AG08396 (cell line): ENCODE measurements at regions not wholly inside any gene's neighbourhood (a gene's known extent, or its start where the extent isn't known, plus 50 kb on each side); places are given as distances from the start of the nearest gene placed in this dataset.

Source experiments
- DNase-seq: peaks from one replicate; pipeline ENCODE4 v3.0.0; 2012; ENCODE audit warnings: low spot score, mixed read lengths

DNA sequence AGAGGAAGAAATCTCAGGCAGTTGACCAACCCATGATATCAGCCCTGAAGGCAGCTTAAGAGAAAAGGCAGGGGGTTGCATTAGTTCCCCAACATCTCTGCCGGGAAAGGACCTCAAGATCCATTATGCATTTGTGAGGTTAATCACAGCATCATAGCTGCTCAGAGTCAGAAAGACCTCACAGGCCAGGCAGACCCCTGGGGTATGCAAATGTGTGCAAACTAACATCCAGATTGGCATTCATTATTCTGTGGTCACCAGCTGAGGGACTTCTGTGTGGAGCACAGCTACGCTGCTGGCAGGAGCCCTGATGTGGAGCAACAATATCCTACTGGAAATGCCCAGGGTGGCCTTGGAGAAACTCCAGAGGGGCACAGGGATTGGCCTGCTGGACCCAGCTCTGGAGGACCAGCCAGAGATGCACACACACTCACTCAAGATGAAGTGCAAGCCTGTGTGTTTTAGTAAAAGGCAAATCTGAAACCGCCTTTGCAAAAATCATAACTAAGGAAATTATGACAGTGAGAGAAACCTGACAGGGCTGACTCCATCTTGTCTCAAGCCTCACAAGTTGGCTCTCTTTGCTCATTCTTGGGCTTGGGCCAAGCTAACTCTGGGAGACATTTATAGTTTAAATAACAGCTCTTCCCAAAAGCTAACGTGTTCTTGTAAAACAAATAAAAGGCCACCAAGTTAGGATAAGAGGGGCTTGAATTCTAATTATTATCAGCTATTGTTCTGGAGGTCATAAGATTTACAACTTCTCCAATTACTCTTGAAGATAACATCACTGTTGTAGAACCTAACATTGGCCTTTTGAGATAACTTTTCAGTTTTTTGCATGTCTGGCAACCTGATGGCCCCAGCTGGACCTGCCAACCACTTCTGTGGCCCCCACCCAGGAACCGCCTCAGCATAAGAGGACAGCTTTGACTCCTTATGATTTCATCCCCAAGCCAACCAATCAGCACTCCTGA lies 257.1 kb downstream of the UACA start:
- DNase-seq, result no peak

DNA sequence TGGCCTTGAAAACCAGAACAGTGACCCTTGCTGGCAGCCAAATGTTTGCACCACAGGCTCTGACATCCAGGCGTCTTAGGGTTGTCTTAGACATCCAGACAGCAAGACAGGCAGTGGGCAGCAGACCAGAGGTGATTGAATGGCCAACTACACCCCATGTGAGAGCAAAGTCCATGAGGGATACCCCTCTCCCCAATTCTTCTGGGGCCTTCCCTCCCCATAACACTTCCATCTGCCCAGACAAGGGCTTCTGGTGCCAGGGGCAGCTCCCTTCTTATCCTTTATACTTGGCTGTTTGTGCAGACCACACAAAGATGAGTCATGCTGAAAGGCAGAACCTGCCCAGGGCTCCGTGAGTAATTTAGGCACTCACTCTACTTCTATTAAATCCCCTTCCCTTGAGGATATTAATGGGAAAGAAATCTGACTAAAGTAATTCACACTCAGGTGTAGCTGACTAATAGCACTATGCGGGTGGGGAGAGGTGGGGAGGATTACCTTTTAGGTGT lies 257.9 kb downstream of the UACA start:
- peak; percentile 80 for DNase-seq

DNA sequence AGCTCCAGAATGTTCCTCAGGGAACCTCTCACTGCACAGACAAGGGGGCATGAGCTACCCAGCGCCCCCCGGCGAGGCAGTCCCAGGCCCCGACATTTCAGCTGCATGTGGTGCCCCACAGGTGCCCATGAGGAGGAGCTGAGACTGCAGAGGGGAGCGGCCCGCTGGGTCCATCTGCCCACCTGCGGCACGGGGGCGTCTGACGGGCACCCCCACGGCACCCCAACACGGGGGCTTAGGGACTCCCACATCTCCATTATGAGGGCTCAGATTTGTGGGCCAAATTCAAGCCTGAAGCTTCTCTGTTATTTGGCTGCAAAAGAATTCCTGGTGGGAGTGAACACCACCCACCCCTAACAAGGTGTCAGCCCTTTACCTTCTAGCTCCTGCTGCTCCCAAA lies 258.4 kb downstream of the UACA start:
- DNase-seq, result no peak

DNA sequence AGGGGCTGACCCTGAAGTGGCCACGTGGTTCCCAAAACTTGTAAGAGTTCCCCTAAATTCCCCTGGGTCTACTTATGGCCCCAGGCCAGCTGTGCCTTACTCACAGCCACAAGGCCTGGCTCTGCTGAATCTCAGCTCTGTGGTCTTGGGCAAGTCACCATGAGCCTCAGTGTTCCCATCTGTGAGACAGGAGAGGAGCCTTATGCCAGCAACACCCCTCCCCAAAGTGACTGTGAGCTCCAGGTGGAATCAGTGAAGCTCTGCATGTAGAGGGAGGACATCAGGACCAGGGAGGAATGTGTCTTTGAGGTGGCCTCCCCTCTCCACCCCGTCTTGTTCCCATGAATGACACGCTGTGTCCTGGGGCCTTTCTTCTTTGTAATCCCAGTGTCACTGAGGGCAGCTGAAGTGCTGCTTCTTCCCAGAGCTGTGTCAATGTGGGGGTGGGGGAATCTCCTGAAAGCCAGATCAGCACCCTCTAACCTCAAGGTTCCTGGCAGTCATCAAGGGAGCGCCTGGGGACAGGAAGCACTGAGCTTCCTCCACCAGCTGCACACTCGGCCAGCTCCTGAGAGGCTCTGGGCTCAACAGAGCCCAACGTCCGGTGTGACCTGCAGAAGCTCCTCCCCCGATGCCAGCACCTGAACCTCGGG lies 258.9 kb downstream of the UACA start:
- DNase-seq, result no peak

DNA sequence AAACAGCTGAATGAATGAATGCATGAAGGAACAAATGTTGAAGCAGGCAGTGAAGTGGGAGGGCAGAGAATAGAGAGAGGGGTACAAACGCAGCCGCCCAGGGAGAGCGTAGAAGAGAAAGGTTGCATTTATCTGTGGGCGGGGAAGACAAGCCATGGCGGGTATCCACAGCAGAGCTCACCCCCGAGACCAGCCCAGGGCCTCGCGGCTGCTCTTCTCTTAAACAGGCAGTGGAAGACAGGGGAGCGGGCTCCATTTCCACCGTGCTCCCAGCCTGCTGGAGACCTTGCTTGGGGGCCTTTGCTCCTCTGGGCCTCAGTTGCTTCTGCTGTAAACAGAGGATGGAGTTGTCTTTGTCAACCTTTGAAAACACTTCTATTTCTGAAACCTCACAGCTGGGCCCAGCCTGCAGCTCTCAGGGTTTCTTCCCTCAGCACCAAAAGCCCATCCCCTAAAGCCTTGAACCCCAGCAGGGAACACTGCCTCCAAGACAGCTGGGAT lies 259.5 kb downstream of the UACA start:
- DNase-seq, result no peak

DNA sequence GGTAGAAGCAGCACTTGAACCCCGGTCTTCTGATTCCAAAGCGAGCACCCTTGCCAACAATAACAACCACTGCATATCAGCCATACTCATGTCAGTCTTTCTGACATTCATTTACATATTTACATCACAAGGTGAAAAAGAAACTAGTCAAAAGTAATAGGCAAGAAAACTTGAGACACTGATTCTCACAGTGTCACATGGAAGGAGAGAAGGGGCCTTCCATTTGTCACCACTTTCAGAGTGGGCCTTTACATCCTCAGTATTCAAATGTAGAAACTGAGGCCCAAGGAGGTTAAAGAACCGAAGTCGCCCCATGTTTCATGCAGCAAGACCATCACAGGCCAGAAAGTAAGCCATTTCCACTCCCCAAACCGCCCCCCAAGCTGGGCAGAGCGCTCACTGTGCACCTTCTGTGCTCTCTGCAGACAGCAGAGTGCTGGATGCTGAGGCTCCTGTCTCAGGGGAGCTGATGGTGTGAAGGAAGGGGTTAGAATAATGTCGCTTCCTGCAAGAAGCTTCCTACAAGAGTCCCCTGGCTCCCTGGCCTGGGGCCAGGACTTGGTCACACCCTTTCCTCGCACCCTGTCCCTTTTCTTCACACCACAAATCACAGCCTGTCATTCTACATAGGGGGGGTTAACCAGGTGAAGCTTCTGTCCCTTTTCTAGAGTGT lies 260.1 kb downstream of the UACA start:
- no peak for DNase-seq

DNA sequence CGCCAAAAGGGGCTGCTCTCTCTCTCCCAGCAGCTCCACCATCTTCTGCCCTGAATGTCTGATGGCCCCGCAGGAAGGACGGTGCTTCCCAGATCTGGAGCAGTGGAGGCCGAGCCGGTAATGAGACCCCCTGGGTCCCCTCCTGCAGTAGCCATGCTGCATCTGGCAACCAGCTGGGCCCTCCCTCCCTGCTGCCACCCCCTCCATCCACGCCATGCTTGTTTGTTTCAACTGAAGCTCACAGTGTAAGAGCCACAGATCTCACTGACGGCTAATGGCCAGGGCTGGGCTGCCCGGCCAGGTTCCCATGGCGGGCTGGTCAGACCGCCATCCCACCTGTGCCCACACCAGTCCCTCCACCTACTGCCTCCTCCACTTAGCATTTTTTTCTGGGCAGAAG lies 260.8 kb downstream of the UACA start:
- no peak for DNase-seq

DNA sequence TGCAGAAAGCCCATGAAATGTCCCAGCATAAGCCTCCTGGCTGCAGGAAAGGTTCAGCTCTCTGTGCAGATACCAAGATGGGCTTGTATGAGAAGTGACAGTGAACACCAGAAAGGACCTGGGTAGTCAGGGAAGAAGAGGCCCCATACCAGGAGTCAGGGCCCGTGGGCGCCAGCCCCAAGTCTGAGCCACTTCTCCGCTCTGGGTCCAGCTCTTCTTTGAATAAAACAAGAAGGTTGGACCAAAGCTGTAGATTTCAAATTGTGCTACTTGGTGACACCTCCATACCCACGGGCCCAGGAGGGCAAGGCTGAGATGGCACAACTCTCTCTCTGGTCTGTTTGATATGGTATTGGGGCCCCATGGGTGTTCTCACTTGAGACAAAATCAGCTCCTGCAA lies 261.5 kb downstream of the UACA start:
- no peak for DNase-seq

DNA sequence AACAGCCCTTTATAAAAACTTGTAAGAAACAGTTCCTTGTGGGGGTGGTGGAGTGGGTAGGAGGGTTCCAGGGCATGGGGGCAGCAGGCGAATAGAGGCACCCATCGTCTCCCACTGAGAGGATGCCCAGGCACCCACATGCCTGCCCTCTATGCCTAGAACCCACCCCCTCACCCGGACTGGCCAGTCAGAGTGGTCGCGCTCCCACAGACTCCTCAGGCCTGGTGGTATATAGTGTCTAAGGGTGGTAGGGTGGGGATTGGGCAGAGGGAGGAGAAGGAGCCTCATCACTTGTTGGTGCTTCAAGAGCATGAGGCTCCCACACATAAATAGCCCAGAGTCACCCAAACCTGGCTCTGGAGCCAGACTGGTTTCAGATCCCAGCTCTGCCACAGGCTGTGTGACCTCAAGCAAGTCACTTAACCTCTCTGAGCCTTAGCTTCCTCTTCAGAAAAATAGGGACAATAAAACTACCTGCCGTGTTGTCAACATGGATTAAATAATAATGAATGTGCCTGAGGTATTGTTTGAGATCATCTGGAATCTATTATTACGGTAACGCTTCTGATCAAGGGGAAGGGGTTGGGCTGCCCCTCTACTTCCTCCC lies 262.1 kb downstream of the UACA start:
- no peak for DNase-seq

DNA sequence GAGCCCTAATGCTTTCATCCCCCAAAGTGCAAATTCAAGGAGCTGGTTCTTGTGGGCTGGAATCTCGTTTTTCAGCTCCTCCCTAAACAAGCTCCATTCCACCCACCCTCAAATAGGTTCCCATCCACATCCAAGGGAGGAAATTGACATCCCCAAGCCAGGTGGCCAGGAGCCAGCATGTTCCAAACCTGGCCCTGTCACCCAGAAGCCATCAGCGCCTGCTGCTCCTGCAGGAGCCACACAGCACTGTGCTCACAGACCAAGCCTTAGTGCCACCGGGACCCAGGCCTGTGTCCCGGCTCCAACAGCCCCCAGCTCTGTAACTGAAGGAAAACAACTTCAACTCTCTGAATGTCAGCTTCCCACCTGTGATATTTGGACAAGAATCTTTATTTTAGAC lies 263.6 kb downstream of the UACA start:
- DNase-seq, result no peak

DNA sequence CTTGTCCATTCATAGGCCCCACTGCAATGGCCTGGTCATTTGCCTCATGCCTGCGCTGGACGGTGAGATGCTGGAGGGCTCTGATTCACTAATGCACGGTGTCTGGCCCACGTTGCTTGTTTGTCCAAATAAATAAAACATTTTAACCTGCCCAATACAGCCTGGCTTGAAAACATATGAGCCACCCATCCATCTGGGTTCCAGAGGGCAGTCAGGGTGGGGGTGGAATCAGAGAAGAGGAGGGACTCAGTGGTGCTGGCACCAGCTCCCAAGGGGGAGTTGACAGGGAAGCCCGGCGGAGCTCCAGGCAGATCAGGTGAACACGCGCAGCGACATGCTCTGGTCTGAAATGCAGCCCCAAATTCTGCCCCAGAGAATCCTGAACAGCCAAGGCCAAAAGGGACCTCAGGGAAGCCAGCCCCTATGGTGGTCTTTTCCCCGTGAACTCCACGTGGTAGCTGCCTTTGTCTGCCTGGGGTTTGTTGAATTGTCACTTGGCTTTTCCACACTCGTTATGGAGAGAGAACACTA lies 265.2 kb downstream of the UACA start:
- DNase-seq, result no peak

DNA sequence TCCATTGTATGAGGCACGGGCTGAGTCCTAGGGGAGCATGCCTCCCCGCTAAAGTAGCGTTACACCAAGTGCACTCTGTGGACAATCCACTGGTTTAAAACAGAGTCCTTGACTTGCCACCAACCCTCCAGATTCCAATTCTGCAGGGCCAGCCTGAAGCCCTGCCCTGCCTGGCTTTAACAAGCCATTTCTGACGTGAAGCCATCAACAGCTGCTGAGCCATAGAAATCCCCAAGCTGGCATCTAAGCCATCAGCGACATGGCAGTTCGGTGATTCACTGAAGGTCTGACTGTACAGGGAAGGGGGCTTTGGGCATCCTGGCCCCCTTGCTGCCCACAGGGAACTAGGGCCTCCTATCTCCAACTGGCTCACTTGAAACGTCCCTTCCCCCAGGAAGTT lies 265.7 kb downstream of the UACA start:
- no peak for DNase-seq

DNA sequence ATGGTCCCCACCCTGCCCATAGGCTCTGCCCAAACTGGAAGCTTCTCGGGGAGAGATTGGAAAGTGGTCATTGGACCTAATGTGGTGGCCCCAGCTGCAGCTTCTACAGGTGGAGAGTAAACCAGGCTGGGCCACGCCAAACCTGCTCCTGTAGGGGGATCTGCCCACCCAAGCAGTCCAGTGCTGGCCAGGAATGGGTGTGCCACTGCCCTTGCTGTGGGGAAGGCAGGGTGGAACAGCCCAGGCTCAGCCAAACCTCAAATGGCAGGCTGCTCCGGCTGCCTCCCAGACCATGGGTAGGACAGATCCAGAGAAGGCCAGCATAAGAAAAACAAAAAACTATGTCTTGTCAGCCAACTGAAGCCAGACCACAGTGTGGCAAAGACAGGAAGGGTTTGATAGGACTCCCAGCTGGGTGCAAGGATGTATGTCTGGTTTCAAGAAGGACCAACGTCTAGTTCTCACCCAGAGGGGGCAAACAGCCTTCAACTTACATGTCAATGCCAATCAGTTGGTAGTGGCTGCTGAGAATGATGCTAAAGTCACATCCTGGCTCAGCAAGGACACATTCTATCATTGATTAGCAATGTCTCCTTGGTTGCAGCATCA lies 267.3 kb downstream of the UACA start:
- DNase-seq, result no peak

DNA sequence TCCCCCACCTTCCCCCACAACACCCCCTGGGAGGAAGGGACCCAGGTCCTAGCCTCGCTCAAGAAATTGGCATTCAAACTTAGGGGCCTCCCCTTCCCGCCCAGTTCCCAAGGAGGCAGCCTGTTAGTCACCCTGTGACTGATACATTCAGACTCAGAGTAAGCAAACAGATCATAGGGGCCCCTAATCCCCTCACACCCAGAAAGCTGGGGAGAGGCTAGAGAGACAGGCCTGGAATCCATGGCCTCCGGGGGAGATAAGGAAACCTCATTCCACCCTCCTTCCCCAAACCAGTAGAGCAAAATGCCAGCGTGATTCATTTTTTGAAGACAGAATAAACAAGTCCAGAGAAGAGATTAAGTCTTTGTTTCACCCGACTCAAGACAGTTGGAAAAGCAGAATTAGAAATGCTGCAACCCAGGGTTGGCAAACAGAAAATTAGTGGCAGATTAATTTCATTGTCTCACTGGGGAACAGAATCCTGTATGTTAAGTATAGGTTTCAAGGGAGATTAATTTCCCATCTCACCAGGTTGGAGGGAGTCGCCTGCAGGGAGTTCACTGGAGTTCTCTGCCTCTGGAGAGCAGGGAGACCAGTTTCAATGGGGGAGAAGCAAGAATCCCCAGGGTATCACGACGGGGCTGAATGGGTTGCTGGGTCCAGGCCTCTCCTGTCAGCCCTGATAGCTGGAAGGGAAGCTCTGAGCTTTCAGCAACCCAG lies 268.3 kb downstream of the UACA start:
- DNase-seq, result peak; percentile 90

DNA sequence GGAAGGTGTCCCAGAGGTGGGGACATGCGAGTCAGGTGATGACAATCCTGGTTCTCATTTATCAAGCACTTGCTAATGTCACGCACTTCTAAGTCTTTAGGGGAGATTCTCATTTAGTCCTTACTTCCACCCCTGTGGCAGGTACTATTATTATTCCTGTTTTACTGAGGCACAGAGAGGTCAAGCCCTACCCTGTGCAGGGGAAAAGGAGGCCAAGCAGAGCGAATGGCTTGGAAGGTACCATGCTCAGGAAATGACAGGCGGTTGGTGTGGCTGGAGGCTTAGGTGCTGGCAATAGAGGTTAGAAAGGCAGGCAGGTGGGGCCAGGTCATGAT lies 268.9 kb downstream of the UACA start:
- no peak for DNase-seq

DNA sequence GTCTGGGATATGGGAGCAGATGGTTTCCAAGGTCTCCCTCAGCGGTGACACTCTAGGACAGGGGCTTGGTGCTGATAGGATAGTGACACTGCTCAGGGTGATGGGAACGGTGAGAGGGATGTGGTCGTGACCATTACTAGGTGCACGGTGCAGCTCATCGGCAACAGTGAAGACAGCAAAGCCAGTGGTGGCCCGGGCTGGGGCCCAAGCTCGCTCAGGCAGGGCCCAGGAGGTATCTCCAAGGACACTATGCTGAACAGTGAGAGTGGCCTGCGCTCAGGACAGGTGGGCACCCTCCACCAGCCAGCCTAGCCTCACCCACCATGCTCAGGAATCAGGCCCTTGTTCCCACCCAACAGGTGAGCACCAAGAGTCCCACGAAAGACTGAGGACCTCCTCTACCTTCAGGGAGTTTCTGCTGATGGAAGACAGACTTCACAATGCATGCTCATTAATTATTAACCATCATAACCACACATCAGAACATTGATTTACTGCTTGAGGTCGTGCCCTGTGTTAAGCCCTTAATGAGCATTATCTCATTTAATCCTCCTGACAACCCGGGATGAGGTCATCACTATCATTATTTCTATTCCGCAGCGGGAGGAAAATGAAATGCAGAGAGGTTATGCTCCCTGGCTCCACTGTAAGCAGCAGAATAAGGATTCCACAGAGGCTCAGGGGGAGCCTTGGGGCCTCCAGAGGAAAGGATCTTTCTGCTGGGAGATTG lies 269.4 kb downstream of the UACA start:
- DNase-seq, result no peak

DNA sequence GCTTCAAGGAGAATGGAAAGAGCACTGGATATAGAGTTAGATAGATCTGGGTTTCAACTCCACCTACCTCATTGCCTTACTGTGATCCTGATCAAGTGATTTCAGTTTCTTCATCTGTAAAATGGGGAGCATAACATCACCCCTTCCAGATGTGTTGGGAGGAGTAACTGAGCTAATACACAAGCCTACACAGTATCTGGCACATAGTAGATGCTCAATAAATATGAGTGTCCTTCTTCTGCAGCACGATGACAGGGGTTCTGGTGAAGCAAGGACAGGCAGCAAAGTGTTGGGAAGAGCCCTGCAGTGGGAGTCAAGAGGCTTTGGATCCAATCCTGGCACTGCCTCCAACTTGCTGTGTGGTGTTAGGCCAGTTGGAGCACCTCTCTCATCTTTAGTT lies 270.0 kb downstream of the UACA start:
- no peak for DNase-seq

DNA sequence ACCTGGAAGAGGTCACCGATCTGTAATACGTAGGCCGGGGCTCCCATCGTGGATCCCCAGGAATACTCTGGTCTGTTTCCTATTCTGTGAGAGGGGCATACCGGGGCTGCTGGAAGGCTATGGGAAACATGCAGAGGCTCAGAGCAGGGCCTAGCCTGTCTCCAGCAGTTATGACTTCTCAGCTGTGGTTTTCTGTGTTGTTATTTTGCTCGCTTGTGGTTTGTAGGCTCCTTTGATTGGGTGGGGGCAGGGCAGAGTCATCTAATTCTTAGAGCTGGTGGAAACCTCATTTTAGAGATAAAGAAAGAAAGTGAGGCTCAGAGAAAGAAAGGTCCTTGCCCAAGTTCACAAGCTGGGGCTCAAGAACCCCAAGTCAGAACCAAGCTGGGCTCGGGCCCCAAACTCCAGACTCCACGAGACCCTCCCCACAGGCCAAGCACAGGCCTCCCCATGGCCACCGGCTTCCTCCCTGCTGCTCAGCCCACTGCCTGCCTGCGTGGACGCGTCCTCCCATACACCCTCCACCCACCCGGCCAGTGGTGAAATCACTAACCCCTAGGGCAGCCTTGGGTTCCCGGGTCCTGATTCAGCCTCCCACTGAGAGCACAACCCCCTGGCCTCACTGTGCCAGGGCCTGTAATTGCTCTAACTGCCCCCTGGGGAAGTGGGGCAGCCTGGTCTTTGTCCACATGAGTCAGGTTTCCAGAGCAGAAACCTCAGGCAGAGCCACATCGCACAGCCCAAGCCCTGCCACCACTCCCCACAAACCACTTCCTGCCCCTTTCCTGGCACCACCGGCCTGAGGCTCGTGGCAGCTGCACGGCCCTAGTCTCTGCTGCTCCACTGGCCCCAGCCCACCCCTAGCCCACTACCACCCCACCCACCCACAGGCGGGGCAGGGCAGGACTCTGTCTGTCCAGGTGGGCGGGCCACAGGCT lies 270.8 kb downstream of the UACA start:
- DNase-seq, result peak; percentile 80

DNA sequence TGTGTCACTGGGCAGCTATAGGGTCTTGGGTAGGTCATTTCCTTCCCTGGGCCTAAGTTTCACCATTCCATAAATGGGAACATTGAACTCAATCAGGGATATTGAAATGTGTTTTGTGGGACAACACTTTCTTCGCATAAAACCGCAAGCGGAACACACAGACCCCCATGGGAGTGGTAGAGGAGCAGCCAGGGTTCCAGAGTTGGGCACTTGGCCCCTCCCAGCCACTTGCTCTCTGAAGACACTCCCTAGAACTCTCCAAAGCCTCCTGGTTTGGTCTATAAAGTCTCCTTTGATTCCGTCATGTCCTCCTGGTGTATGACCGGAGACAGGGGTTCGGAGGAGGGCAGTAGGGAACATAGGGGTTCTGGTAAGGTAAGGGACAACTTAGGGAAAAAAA lies 271.7 kb downstream of the UACA start:
- no peak for DNase-seq
